GM19372 (cell line): ENCODE measurements at regions not wholly inside any gene's neighbourhood (a gene's known extent, or its start where the extent isn't known, plus 50 kb on each side); places are given as distances from the start of the nearest gene placed in this dataset.
A peak's percentile ranks its signal among the peaks of the same experiment; 100 is the strongest.

Experiments
- ATAC-seq: cut with Tn5 transposase; IDR thresholded peaks from one replicate; pipeline ENCODE4 v1.9.1; 2021; ENCODE audit warnings: mild to moderate bottlenecking, low read depth, moderate library complexity; ENCODE audit not compliant: unreplicated experiment

DNA sequence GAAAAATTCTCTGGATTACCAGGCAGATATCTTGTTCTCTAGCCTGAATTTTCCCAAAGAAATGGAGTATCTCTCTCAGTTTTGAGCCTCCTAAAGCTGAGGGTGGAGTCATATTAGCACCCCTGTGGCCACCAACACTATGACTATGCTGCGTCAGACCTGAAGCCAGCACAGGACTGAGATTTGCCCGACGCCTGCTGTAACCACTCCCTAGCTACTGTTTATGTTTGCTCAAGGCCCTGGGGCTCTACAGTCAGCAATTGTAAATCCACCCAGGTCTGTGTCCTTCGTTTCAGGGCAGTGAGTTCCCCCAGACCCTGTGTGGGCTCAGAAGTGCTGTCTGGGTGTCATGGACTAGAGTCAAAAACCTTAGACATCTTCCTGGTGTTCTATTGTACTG, 61.4 kb downstream of the ZXDA start:
- no peak for ATAC-seq

DNA sequence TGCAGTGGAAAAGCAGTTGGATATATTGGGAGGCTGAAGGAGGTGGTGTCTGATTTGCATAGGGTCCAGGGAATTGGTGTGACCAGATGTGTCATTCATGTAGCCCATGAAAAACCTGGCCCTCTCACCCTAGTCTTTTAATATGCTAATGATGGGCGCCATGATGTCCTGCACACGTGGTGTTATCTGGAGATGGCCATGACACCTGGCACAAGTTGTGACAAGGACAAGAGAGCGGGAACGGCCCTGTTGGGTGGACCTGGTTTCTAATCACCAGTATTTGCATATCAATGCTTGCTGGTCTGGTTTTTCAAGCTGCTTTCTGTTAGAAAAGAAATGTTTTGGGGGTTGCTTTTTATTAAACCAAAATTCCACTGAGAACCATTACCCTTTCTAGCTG, 87.4 kb downstream of the ZXDA start:
- no peak for ATAC-seq

GRCh38 chrX:57822398-57822797, 87.9 kb downstream of the ZXDA start:
- no peak for ATAC-seq

DNA sequence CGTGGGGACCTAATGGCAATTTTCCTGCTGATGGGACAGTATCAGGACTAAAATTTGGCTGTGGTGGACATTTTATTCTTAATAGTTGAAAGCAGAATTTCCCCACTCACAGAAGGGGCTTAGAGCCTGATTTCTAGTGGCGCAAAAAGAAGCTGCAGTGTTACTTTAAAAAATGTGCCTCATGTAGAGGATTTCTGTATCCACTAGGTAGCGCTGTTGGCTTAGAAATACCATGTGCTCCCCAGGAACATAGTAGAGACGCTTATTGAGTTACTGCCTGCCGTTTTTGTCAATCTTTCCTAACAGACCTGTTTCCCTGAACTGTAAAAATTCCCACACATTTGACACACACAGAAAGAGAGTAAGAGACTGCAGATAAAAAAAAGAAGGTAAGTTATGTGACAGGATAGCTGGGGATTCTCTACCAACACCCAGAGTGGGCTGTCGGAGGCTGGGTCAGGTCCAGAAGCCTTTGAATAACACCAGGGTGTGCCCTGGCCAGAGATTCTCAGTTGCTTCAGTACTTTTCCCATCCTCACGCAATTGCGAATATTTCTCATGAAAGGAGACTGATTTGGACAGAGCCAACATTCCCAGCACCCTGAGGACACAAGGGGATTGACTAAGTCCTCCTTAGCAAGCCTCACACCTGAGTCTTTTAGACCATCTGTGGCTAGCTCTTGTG, 88.4 kb downstream of the ZXDA start:
- ATAC-seq: peak; percentile 61

DNA sequence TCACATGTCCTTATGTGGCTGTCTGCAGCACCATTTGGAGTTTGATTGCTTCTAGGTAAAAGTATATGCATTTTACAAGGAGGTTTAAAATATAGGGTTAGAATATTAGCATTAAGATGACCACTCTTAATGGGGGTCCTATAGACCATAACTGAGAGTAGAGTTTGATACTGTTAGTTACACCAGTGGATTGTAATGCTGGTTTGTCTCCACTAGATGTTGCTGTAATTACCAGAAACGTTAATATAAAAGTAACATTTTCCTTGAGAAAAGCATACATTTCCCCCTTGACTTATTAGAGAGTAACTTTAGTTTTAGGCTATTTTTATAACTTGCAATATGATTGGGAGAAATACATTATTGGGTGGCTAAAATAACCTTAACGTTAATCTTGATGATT, 93.0 kb downstream of the ZXDA start:
- ATAC-seq: no peak

DNA sequence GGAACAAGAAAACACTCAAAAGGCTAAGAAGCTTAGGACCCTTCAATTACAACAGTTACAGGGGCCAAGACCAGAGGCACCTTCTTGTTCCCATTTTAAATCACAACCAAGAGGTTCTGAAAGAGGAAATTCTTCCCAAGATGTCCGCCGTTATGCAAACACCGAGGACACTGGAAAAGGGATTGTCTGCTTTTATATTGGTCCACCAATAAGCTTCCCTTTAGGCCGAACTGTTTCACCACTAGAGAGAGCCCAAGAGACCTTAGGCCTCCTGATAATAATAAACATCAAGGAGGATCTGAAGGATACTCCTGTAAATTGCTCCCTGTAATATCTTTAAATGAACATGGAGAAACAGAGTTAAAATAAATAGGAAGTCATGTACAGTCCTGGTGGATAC, 92.6 kb upstream of the NLRP2B start:
- ATAC-seq: no peak

GRCh38 chrX:57771689-57772088, 91.6 kb upstream of the NLRP2B start:
- no peak for ATAC-seq

- no peak for ATAC-seq
Measured at GRCh38 chrX:57752866-57753265, 72.8 kb upstream of the NLRP2B start.

GRCh38 chrX:57741107-57741506, 61.0 kb upstream of the NLRP2B start:
- no peak for ATAC-seq

GRCh38 chrX:57737881-57738280, 57.8 kb upstream of the NLRP2B start:
- no peak for ATAC-seq
